ENCODE measurements at regions not wholly inside any gene's neighbourhood (a gene's known extent, or its start where the extent isn't known, plus 50 kb on each side); places are given as distances from the start of the nearest gene placed in this dataset.
"Not testable (repeated sequence)": the region's sequence is repeated elsewhere in the genome, so short reads cannot be mapped to it uniquely, and the experiment has no call there.

DNA sequence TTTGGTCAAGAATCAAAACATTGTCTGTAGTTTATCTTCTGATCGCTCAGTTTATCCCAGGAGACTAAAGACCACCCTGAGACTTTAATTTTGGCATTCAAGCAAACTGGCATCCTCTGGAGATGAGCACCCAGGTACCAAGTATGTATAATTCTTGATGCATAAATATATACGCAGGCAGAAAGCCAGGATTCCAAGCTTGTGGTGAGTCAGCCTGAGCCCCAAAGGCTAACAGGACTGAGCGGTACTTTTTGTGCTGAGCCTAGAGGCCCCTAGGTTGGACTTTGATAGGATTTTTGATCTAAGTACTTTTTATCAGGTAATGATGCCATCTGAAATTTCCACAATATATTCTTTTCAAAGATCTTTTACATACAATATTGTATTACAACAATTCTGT, 301.3 kb downstream of the TFAP2B start:
- Mint-ChIP-seq H3K27me3 (no peaks in the 10 kb centered on the region), H3K4me1 (no peaks in the 10 kb centered on the region), H3K4me3 (no peak overlapping the region), H3K9me3 (ENCODE audit: insufficient read depth) (no peaks in the 10 kb centered on the region), H3K27ac (no peak overlapping the region)
- Histone ChIP-seq H3K27me3 (replicated peaks in 1 of 4; ENCODE audit: control extremely low read depth in 1 of 4, control insufficient read depth in 3 of 4, insufficient read depth in 4 of 4, low read length in 3 of 4) (no peaks in the 10 kb centered on the region), H3K36me3 (replicated peaks in 1 of 2; ENCODE audit: control extremely low read depth in 1 of 2, control insufficient read depth in 1 of 2, extremely low read depth in 1 of 2, insufficient read depth in 2 of 2, low read length in 1 of 2) (no peaks in the 10 kb centered on the region), H2AFZ (ENCODE audit: insufficient read depth, low read depth, low read length, poor library complexity, severe bottlenecking) (no peak overlapping the region), H3K79me2 (ENCODE audit: control insufficient read depth, insufficient read depth, low read length) (no peaks in the 10 kb centered on the region), H3K4me3 (ENCODE audit: control extremely low read depth in 1 of 5, extremely low read depth in 1 of 5, insufficient read depth in 1 of 5, low read depth in 2 of 5, low read length in 4 of 5) (no peak overlapping the region), H3K4me1 (ENCODE audit: control insufficient read depth in 2 of 2, insufficient read depth in 2 of 2, low read length in 2 of 2) (no peaks in the 10 kb centered on the region), H4K20me1 (ENCODE audit: control insufficient read depth, insufficient read depth, low read length, poor library complexity, severe bottlenecking) (no peaks in the 10 kb centered on the region), H3K27ac (ENCODE audit: low read length in 2 of 2) (no peak overlapping the region), H3K4me2 (replicated peaks; ENCODE audit: low read depth, low read length, poor library complexity, severe bottlenecking) (no peak overlapping the region), H3K9me3 (ENCODE audit: control extremely low read depth in 1 of 3, control insufficient read depth in 2 of 3, insufficient read depth in 1 of 3, low read length in 2 of 3) (peaks cover 0 to 3% (median 0%) of the 10 kb centered on the region in 3 donors), H3K9ac (ENCODE audit: low read length) (no peak overlapping the region)
- POLR2A ChIA-PET, result no interaction called here
- TF ChIP-seq EZH2 (IDR thresholded peaks at IDR 0.05; ENCODE audit: borderline replicate concordance, insufficient read depth, low read depth, low read length, poor library complexity, severe bottlenecking), result no peak
- TF ChIP-seq, protein P1, sequence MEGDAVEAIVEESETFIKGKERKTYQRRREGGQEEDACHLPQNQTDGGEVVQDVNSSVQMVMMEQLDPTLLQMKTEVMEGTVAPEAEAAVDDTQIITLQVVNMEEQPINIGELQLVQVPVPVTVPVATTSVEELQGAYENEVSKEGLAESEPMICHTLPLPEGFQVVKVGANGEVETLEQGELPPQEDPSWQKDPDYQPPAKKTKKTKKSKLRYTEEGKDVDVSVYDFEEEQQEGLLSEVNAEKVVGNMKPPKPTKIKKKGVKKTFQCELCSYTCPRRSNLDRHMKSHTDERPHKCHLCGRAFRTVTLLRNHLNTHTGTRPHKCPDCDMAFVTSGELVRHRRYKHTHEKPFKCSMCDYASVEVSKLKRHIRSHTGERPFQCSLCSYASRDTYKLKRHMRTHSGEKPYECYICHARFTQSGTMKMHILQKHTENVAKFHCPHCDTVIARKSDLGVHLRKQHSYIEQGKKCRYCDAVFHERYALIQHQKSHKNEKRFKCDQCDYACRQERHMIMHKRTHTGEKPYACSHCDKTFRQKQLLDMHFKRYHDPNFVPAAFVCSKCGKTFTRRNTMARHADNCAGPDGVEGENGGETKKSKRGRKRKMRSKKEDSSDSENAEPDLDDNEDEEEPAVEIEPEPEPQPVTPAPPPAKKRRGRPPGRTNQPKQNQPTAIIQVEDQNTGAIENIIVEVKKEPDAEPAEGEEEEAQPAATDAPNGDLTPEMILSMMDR (IDR thresholded peaks at IDR 0.05), result no peak
- WGBS (ENCODE audit: insufficient coverage), result 100% methylated on average over 1 of the region's 3 CpGs
- intact Hi-C loops (cut with micrococcal nuclease), result no loop called here
- CTCF ChIA-PET, result no interaction called here
- DNase-seq (no peak), ATAC-seq (ENCODE audit: low read depth) (no peak)

DNA sequence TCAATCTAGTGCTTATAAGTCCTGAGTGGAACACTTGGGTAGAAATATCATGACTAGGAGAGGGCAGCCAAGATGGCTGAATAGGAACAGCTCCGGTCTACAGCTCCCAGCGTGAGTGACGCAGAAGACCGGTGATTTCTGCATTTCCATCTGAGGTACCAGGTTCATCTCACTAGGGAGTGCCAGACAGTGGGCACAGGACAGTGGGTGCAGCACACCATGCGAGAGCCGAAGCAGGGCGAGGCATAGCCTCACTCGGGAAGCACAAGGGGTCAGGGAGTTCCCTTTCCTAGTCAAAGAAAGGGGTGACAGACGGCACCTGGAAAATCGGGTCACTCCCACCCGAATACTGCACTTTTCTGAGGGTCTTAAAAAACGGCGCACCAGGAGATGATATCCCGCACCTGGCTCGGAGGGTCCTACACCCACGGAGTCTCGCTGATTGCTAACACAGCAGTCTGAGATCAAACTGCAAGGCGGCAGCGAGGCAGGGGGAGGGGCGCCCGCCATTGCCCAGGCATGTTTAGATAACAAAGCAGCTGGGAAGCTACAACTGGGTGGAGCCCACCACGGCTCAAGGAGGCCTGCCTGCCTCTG, 302.8 kb downstream of the TFAP2B start:
- H3K4me3 Mint-ChIP-seq; H2AFZ ChIP-seq (ENCODE audit: insufficient read depth, low read depth, low read length, poor library complexity, severe bottlenecking); H3K27ac ChIP-seq (ENCODE audit: low read length in 2 of 2); H3K4me2 ChIP-seq (replicated peaks; ENCODE audit: low read depth, low read length, poor library complexity, severe bottlenecking); H3K9me3 ChIP-seq (ENCODE audit: control extremely low read depth in 1 of 3, control insufficient read depth in 2 of 3, insufficient read depth in 1 of 3, low read length in 2 of 3); intact Hi-C loops (cut with micrococcal nuclease); H3K79me2 ChIP-seq (ENCODE audit: control insufficient read depth, insufficient read depth, low read length); ATAC-seq (ENCODE audit: low read depth); POLR2A ChIA-PET; H3K27me3 Mint-ChIP-seq; H3K27ac Mint-ChIP-seq; DNase-seq; H3K4me1 Mint-ChIP-seq; H3K36me3 ChIP-seq (replicated peaks in 1 of 2; ENCODE audit: control extremely low read depth in 1 of 2, control insufficient read depth in 1 of 2, extremely low read depth in 1 of 2, insufficient read depth in 2 of 2, low read length in 1 of 2); H3K4me1 ChIP-seq (ENCODE audit: control insufficient read depth in 2 of 2, insufficient read depth in 2 of 2, low read length in 2 of 2); H4K20me1 ChIP-seq (ENCODE audit: control insufficient read depth, insufficient read depth, low read length, poor library complexity, severe bottlenecking); H3K4me3 ChIP-seq (ENCODE audit: control extremely low read depth in 1 of 5, extremely low read depth in 1 of 5, insufficient read depth in 1 of 5, low read depth in 2 of 5, low read length in 4 of 5); CTCF ChIA-PET; H3K27me3 ChIP-seq (replicated peaks in 1 of 4; ENCODE audit: control extremely low read depth in 1 of 4, control insufficient read depth in 3 of 4, insufficient read depth in 4 of 4, low read length in 3 of 4); H3K9me3 Mint-ChIP-seq (ENCODE audit: insufficient read depth); H3K9ac ChIP-seq (ENCODE audit: low read length): not testable (repeated sequence)
- 93% methylated on average over 20 of the region's 22 CpGs for WGBS (ENCODE audit: insufficient coverage)

Measured in B cell (primary cell).